KG1 (cell line): ENCODE measurements at regions not wholly inside any gene's neighbourhood (a gene's known extent, or its start where the extent isn't known, plus 50 kb on each side); places are given as distances from the start of the nearest gene placed in this dataset.

Experiments
- DNase-seq: peaks from one replicate; lab custom pipeline; 2025; lab: John Stamatoyannopoulos, UW

DNA sequence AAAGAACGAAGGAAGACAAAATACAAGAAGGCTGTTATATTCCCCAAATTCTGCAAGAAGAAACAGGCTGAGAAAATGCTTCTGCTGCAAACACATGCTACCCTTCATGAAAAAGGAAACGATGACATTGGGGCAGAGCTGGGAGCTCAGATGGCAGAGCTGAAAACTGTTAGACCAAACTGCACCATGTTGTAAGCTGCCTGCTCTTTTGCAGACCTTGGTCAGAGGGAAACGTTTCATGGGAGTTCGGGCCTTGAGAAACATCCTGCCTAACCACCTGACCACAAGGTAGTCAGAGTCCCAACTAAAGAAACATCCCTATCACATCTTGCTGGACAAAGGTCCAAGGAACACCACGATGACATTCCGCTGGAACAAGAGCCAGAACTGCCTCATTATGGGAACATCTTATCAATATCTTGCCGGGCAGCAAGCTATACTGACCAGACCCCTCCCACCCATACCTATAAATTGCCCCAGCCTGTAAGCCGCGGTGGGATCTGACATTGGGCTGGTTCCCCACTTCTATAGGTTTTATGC, 110.7 kb upstream of the CTSC start:
- no peak for DNase-seq

DNA sequence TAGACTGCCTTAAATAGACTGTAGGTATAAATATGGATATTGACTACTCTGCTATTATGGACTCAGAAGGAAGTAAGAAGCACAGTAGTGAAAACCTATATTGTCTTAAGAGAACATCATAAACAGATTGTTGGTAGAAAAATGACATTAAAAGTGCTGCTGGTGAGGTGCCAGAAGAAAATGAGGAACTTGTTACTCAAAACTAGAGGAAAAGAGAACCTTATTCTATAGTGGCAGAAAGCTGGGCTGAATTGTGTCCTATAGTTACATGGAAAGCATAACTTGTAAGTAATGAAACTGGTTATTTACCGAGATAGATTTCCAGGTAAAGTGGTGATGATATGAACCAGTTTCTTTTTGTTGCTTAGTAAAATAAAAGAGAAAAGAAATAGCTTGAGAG, 109.7 kb upstream of the CTSC start:
- DNase-seq: no peak

DNA sequence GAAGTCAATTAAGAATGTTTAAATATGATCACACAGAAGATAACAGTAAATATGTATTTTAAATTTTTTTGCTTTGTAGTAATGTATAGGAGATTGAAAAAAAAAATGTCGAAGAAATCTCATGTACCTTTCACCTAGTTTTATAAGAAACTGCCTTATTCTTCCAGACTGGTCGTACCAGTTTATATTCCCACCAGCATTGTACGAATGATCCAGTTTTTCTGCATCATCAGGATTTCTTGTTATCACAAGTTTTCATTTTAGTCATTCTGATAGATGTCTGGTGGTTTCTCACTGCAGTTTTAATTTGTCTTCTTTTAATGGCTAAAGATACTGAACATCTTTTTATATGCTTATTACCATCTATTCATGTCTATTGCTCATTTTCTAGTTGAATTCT, 101.8 kb upstream of the CTSC start:
- DNase-seq: no peak

DNA sequence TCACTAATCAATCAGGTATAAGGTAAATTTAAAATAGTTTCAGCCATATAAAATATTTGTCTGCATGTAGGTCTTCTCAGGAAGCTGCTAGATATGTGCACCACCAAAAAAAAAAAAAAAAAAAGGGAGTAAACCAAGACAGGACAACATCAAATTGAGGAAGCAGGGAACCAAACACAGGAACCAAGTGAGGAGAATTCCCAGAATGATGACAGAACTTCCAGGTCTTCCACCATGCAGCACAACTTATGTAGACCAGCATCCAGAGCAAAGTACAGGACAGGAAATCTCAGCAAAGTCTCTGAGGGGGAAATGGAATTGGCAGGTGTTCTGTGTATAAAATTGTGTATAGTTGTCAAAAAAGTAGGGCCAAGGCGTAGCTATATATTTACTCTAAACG, 101.2 kb upstream of the CTSC start:
- DNase-seq: no peak

DNA sequence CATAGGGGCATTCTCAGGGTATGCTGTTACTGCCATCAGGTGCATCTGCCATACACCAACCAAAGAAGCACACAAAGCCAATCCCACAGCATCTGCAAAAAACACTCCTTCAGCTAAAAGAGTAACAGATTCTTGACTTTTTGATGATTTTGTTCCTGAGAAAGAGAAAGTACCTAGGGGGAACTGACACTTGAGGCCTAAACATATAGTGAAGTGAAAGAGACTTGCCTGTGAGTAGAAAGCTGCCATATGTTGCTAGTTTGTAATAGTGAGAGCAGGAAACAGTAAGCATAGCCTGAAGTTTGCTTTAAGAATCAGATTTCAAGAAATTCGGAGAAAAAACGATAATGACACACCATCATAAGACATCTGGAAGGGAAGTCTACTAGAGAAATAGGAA, 97.9 kb upstream of the CTSC start:
- no peak for DNase-seq

DNA sequence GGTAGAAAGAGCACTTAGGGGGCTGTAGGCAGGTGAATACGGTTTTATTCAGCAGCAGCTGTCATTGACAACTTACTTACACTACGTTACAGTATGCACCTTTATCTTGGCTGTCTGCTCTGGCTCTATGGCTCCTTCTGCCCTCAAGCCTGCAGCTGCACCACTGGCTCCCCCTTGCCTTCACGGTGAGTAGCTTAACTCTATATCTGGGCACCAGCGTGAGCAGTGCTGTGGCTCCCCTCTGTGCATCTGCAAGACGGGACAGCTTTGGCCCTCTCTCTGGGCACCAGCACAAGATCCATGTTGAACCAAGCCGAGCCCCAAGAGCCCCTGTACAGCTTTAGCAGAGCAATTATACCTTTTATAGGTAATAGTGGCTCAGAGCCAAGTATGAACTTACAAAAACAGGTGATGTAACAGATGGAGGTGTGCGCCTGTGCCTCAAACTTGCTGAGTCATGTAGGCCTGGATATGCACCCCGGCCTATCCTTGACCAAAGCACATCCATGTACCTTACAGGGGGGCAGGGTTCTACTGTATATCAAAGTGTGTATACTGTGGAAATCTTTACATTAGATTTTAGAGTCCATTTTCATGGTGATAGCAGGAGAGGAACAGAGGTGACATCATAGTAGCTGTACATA, 96.9 kb upstream of the CTSC start:
- no peak for DNase-seq

DNA sequence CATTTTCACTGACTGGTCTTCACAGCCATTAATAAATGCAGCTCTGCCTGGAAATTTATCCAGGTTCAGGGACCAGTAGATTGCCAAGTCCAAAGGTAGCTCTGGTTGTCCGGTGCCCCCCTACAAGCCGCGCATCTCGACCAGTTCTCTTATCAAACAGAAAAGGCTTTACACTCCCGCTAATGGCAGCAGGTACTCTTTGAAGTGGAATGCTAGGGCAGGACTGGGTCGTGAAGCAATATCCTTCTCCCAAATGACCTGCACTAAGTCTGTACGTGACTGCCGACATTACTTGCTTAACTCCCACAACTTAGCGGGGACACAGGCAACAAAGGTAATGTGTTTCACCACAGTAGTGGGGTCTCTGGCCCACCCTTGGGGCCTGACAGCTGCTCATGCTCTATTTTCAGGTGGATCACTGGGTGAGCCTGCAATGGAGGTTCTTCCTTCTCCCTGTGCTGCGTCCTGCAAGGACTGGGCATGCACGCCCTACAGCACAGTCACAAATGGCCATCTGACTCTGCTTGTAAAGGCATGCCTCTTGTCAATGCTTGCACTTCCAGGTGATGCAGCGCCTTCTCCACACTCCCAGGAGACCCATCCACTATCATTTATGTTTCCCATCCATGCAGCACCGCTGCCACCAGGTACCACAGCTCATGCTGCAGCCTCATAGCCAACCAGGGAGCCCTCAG, 96.1 kb upstream of the CTSC start:
- DNase-seq: no peak

DNA sequence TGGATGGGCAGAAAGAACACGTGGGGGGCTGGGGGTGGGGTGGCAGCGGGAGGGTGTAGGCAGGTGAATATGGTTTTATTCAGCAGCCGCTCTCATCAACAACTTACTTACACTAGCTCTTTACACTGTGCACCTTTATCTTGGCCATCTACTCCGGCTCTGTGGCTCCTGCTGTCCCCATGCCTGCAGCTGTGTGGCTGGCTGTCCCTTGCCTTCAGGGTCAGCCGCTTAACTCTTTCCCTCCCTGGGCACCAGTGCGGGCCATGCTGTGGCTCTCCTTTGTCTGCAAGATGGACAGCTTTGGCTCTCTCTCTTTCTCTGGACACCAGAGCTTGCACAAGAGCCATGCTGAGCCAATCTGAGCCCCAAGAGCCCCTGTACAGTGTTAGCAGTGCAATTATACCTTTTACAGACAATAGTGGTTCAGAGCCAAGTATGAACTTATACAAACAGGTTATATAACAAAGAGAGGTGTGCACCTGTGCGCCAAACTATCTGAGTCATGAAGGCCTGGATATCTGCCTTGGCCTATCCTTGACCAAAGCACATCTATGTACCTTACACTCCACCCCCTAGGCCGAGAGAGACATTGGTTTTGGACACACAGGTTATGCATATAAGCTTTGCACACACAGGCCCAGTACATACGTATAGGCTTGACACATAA, 94.3 kb upstream of the CTSC start:
- DNase-seq: no peak

DNA sequence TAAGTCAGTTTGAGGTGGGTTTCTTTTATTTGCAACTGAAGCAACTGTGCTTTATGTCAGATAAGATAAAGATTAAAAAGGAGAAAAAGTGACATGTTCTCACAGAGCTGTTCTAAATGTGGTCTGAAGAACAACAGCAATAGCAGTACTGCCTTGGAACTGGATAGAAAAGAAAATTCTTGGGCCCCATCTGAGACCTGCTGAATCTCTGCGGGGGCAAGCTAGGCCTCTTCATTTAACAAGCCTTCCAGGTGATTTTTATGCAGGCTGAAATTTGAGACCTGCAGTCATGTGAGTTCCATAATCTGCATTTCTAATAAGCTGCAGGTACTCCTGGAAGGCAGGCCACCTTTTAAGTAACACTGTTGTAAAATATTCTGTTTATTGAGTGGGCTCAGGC, 91.4 kb upstream of the CTSC start:
- no peak for DNase-seq

DNA sequence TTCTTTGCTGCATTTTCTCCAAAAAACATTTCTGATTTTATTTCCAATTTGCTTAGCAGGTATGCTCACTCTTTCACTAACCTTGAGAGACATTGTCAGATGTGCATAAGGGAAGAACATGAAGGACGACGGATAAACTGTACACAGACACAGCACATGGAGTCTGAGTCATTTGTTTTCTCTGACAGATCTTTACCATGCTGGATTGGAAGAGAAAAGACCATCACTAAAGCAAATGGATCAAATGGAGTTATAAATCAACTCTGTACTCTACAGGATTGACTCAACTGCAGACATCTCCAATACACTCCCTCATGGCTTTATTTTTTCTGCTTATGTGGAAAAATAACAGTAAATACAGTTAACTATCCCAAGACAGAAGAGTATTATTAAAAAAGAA, 90.2 kb upstream of the CTSC start:
- DNase-seq: no peak

DNA sequence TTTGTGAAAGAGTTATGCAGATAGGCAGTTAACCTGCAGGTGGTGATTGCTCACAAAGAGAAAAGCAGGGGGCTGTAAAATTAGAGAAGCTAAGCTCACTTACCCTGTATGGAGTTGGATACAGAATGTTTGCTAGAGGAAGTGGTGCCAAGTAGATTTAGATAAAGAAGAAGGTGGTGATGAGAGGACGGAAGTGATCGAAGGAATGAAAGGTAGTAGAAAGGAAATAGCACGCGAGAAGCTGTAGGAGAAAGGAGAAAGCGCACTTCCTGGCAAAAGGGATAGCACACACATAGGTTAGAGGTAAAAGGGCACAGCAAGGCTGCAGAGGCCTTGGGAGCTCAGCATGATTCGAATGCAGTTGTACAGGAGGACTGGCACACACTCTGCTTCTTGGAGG, 87.3 kb upstream of the CTSC start:
- DNase-seq: no peak

DNA sequence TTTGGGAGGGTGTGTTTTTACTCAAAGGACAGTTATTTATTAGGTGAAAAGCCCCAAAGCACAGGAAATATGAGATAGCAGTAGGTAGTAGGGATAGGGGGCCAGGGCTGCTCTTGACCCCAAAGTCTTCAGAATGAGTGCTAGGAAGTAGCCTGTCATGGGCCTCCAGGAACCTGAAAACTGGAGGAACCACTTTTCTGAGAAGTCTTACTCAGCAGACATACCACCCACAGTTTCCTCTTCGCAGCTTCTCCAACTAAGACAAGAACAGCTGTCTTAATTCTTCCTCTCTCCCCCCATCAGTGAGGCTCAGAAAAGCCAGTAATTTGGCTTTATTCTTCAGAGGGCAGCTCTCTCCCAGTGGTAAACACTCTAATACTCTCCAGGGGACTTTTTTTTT, 84.0 kb upstream of the CTSC start:
- DNase-seq: peak; percentile 83

DNA sequence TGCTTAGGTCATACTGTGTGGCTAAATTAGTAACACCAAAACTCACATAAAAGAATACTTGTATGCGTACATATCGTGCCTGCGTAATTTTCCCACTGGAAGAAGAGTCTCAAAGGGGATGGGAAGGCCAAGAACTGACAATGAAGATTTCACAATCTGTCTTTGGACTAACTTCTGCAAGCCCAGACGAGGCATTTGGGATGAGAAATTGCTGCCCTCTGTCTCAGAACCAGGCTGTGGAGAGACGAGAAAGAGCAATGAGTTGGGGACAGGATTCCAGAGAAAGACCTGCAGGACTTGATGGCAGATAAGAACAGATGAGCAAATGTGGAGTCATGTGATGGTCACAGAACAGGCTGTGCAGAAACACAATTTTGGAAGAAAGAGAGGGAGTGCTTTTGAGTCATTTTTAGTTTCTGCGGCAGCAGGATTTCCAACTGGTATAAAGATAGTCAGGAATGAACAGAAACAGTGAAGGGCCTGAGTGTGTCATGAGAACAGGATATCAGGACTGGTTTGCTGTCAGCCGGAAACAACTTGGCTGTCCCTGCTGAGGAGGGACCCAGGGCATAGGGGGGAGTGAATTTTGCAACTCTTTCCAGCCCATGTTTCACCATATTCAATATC, 82.7 kb upstream of the CTSC start:
- DNase-seq: peak; percentile 87

DNA sequence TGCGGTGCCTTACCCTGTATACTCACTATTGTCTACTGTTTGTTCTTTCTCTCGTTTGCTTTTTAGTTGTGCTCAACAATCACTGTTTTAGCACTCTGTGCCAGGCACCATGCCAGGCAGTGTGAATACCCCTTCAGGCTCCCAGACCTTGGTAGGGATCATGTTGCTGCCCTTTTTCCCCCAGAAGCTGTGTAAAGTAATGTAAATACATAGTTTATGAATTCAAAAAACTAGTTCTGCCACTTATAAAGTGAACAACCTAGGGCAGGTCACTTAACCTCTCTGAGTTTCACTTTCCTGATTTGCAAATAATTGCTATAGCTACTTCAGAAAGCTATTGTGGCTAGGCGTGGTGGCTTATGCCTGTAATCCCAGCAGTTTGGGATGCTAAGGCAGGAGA, 81.0 kb upstream of the CTSC start:
- DNase-seq: no peak

DNA sequence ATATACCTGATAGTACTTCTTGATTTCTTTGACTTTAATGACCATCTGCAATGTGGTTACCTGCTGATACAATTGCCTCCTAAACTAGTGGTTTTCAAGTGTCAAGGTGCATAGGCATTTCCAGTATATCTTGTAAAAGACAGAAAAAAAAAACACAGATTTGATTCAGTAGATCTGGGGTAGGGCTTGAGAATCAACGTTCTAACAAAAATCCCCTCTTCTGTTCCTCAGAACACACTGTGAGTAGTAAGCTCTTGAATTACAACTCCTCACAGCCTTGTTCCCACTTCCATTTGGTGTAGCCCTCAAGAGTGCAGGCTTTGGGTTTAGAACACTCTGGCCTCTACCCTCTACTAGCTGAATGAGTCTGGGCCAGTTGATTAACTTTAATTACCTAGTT, 78.0 kb upstream of the CTSC start:
- DNase-seq: no peak

DNA sequence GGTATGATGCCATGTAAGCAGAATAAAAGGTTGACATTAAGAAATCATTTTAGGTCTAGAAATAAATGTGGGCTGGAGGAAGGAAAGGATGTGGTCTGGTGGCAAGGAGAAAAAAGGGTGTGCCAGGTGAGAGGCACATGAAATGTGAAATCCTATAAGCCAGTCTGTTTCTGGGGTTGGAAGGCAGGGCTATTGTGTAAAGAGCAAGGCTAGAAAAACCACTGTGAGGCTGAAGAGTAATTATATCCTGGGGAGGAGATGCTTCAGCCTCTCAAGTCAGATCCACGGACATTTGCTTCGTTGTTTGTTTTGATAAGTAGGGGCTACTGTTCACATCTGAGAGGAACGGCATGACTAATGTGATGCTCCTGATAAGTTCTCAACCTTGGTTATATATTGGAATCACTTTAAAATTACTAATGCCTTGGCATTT, 77.5 kb upstream of the CTSC start:
- peak; percentile 71 for DNase-seq

DNA sequence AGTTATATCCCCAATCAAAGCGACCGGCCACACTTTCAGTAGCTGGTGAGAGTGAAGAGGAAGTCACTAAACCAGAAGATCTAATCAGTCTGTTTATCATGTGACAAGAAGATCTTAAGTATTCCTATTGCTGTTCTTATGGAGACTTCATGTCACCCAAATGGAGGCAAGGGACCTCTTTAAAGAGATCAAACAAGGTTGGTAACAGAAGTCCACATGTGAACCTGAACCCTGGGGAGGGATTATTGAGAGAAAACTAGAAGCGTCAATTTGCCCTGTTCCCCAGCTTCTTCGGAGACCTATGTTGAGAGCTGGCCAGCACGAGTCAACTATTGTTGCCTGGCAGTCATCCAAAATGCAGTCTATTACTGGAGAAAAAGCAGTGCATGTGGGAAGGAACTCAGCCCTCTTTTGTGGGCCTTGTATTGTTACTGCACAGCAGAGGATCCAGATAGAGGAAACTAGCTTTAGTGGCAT, 76.9 kb upstream of the CTSC start:
- DNase-seq: peak; percentile 90

DNA sequence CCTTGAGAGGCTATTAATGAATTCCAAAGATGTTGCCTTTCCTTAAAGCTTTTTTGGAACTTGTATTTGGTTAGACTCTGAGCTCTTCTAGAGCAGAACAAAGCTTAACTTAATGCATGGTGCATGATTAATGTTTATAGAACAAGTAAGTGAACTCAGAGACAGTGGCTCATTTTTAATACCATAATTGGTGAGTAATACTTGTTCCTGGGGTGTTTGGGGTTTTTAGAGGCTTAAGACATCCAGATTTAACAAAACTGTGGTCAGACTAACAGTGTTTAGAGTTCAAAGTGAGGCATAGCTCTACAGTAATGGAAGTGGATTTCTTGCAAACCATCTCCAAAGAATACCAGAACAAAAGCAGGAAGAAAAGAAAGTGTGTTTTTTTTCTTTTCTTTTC, 73.7 kb upstream of the CTSC start:
- no peak for DNase-seq

DNA sequence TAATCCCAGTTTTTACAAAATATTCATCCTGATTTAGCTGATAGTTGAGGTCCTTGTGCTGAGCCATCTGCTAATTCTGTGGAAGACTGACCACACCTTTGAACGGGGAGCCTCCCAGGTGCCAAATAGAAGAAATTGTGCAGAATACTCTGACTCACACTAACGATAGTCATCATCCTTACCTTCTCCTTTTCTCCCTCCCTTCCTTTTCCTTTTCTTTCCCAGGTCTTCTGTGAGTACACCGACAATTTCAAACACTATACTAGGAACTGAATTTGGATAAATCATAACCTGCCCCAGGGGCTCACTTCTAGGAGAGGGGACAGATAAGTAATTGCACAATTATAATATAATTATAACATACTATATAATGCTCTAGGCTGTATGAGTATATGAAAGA, 73.1 kb upstream of the CTSC start:
- DNase-seq: no peak

DNA sequence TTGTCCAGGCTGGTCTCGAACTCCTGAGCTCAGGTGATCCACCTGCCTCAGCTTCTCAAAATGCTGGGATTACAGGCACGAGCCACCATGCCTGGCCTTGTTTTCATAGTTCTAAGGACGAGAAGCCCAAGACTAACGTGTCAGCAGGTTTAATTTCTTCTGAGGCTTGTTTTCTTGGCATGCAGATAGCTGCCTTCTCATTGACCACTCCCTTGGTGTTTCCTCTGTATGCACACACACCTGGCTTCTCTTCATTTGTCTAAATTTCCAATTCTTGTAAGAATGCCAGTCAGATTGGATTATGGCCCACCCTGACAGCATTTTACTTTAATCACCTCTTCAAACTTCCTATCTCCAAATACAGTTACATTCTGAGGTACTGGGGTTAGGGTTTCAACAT, 72.5 kb upstream of the CTSC start:
- DNase-seq: no peak

DNA sequence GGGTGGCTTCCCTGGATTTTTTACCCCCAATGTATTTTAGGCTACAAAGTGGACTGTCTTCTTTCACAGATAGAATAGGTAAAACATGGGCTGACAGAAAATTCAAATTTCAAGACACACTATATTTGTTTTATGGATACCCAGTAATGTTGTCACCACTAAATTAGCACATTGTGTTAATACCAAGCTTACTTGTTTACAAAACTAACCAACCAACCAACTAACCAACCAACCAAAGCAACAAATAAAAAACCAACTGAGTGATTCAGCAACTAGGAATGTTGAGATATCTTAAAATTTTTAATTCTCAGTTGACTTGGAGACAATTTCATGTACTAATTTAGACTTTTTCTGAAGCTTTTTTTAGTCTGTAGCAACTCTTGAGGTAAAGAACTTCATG, 69.3 kb upstream of the CTSC start:
- DNase-seq: no peak

DNA sequence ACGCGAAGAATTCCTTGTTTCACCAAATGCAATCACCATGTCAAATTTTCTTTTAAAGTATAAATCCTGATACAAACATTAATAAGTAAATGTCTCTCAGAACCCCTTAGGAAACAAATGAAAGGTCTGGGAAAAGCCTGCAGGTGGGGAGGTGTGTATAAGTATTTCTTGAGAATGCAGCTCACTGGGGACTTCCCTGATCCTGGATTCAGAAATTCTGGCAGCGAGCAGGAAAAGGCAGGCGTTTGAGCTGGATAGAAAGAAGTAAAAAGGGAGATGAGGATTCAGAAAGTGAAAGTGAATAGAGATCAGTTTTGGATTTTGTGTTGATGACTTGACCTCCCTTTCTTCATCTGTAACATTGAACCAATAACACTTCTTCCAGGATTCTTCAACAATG, 68.3 kb upstream of the CTSC start:
- no peak for DNase-seq
